Esophagus muscularis mucosa (tissue), 4 donors: ENCODE measurements at regions not wholly inside any gene's neighbourhood (a gene's known extent, or its start where the extent isn't known, plus 50 kb on each side); places are given as distances from the start of the nearest gene placed in this dataset.

Experiments used
- DNase-seq: peaks from one replicate; pipeline ENCODE4 v3.0.0-alpha.2; 2017; ENCODE audit errors: extremely low spot score
- H3K27ac ChIP-seq, 4 donors: fragments of 200-600 bp; sonication (generic); replicated peaks in 1 of 4; 1 replicate in 3 of 4; 2 replicates in 1 of 4; pipeline ENCODE4 v1.5.1; 2016 to 2019; ENCODE audit warnings: mild to moderate bottlenecking in 1 of 4
- H3K27me3 ChIP-seq, 4 donors: fragments of 200-600 bp; sonication (generic); one replicate each; pipeline versions ENCODE4 v1.5.1 to v1.6.0; 2016 to 2019
- H3K36me3 ChIP-seq, 4 donors: fragments of 200-600 bp; sonication (generic); one replicate each; pipeline ENCODE4 v1.5.1; 2016 to 2019
- H3K4me1 ChIP-seq, 4 donors: fragments of 200-600 bp; sonication (generic); one replicate each; pipeline ENCODE4 v1.5.1; 2016 to 2019
- H3K4me3 ChIP-seq, 4 donors: fragments of 200-600 bp; sonication (generic); 1 replicate in 2 of 4; 2 replicates in 2 of 4; pipeline ENCODE4 v1.5.1; 2016 to 2019; ENCODE audit warnings: mild to moderate bottlenecking in 4 of 4, moderate library complexity in 1 of 4
- H3K9me3 ChIP-seq, 4 donors: fragments of 200-600 bp; sonication (generic); 1 replicate in 3 of 4; 2 replicates in 1 of 4; pipeline ENCODE4 v1.5.1; 2016 to 2019
- CTCF ChIP-seq, 3 experiments: fragments of 200-600 bp in 2 of 3; fragments of 450-650 bp in 1 of 3; sonication (generic) in 2 of 3; IDR thresholded peaks; one replicate each; pipeline ENCODE4 v1.5.1; 2017 to 2019; ENCODE audit warnings: antibody characterized with exemption in 3 of 3, mild to moderate bottlenecking in 2 of 3, moderate library complexity in 1 of 3
- EP300 ChIP-seq: sonication (generic); formaldehyde crosslinking; IDR thresholded peaks from one replicate; pipeline ENCODE4 v1.6.1; 2017; ENCODE audit warnings: antibody characterized with exemption
- POLR2A ChIP-seq: fragments of 450-650 bp; IDR thresholded peaks from one replicate; pipeline ENCODE4 v1.6.1; 2017; ENCODE audit warnings: antibody characterized with exemption, moderate library complexity, mild to moderate bottlenecking, low read depth
- POLR2AphosphoS5 ChIP-seq, 2 donors: sonication (generic); formaldehyde crosslinking; IDR thresholded peaks; one replicate each; pipeline ENCODE4 v1.6.1; 2017; ENCODE audit warnings: antibody characterized with exemption in 2 of 2
- WGBS: methylation state at CpG from one replicate; pipeline ENCODE4 v1.1.5; 2018; 5-methylcytosine and 5-hydroxymethylcytosine counted together
- intact Hi-C: fragments of 100-400 bp; cut with DNase I; formaldehyde crosslinking; loops from one replicate; pipeline ENCODE4 v1.15.1; 2023

DNA sequence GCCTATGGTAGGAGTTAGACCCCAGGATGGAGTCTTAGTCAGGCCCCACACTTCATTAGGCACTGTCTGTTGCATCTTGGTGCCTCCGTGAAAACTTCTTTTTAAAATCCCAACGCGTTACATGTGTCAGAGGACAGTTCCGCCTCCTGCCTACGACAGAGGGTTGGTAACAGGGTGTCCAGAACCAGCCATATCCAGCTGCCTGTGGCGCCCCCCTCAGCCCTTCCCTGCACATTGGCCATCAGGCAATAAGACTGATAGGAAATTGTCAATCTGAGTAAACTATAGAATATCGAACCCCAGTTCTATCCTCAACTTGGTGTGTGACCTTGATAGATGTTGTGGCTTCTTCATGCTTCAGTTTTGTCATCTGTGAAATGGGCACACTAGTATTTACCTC is 108.6 kb upstream of the CSF3R start:
- Histone ChIP-seq H3K27ac (no peak overlapping the region), H3K4me1 (no peaks in the 10 kb centered on the region), H3K4me3 (no peak overlapping the region), H3K9me3 (peaks cover 0 to 5% (median 0%) of the 10 kb centered on the region in 4 donors), H3K27me3 (peaks cover 0 to 92% (median 19%) of the 10 kb centered on the region in 4 donors), H3K36me3 (no peaks in the 10 kb centered on the region)
- no peak for DNase-seq
- WGBS = 43% methylated on average over 6 of the region's 7 CpGs
- TF ChIP-seq CTCF (IDR thresholded peaks at IDR 0.05) (no peak), POLR2AphosphoS5 (IDR thresholded peaks at IDR 0.05) (no peak), EP300 (no peak), POLR2A (no peak)
- intact Hi-C loops = no loop called here

- Histone ChIP-seq H3K27me3 (peaks cover 0 to 92% (median 22%) of the 10 kb centered on the region in 4 donors), H3K4me1 (peaks cover 0 to 5% (median 0%) of the 10 kb centered on the region in 4 donors), H3K27ac (no peak overlapping the region), H3K9me3 (peaks cover 0 to 5% (median 0%) of the 10 kb centered on the region in 4 donors), H3K36me3 (no peaks in the 10 kb centered on the region), H3K4me3 (no peak overlapping the region)
- DNase-seq = no peak
- WGBS = 15% methylated on average over 9 of the region's 9 CpGs
- intact Hi-C loops = no loop called here
- no peak for TF ChIP-seq CTCF (IDR thresholded peaks at IDR 0.05)
- no peak for TF ChIP-seq POLR2AphosphoS5 (IDR thresholded peaks at IDR 0.05)
- TF ChIP-seq POLR2A = no peak
- TF ChIP-seq EP300 = no peak
Observed at GRCh38 chr1:36590771-36591170, 108.1 kb upstream of the CSF3R start.

- H3K27ac ChIP-seq = no peak overlapping the region
- WGBS = 71% methylated on average over 2 of the region's 4 CpGs
- no peak for DNase-seq
- intact Hi-C loops = no loop called here
- H3K9me3 ChIP-seq = peaks cover 0 to 4% (median 0%) of the 10 kb centered on the region in 4 donors
- no peaks in the 10 kb centered on the region for H3K36me3 ChIP-seq
- H3K27me3 ChIP-seq = peaks cover 0 to 92% (median 23%) of the 10 kb centered on the region in 4 donors
- peaks cover 0 to 6% (median 0%) of the 10 kb centered on the region in 4 donors for H3K4me1 ChIP-seq
- TF ChIP-seq EP300 (no peak), POLR2AphosphoS5 (IDR thresholded peaks at IDR 0.05) (no peak), POLR2A (no peak), CTCF (IDR thresholded peaks at IDR 0.05) (no peak)
- H3K4me3 ChIP-seq = no peak overlapping the region
Observed at GRCh38 chr1:36590264-36590663, 107.6 kb upstream of the CSF3R start.

- Histone ChIP-seq H3K4me3 (no peak overlapping the region), H3K27ac (no peak overlapping the region), H3K27me3 (peaks cover 0 to 94% (median 20%) of the 10 kb centered on the region in 4 donors), H3K9me3 (no peaks in the 10 kb centered on the region), H3K36me3 (no peaks in the 10 kb centered on the region), H3K4me1 (peaks cover 0 to 6% (median 0%) of the 10 kb centered on the region in 4 donors)
- no peak for DNase-seq
- intact Hi-C loops = no loop called here
- 66% methylated on average over 8 of the region's 8 CpGs for WGBS
- TF ChIP-seq EP300 = no peak
- no peak for TF ChIP-seq CTCF (IDR thresholded peaks at IDR 0.05)
- TF ChIP-seq POLR2AphosphoS5 (IDR thresholded peaks at IDR 0.05) = no peak
- TF ChIP-seq POLR2A = no peak
Observed at GRCh38 chr1:36588972-36589371, 106.3 kb upstream of the CSF3R start.
